NK-92 treated with Interleukin-12 subunit alpha and Interleukin-12 subunit beta, amount 100 ng/mL, for 24 hours (cell line): ENCODE measurements at regions not wholly inside any gene's neighbourhood (a gene's known extent, or its start where the extent isn't known, plus 50 kb on each side); places are given as distances from the start of the nearest gene placed in this dataset.

Experiments
- DNase-seq: peaks from one replicate; lab custom pipeline; 2025; lab: John Stamatoyannopoulos, UW

GRCh38 chr21:16912075-16912474, 600.8 kb upstream of the CXADR start:
- no peak for DNase-seq

GRCh38 chr21:16913010-16913409, 599.8 kb upstream of the CXADR start:
- no peak for DNase-seq

- no peak for DNase-seq
Measured at GRCh38 chr21:16928439-16928838, 584.4 kb upstream of the CXADR start.

GRCh38 chr21:16932314-16932713, 580.5 kb upstream of the CXADR start:
- DNase-seq: no peak

- DNase-seq: no peak
Measured at GRCh38 chr21:16942703-16943102, 570.1 kb upstream of the CXADR start.

GRCh38 chr21:16943231-16943630, 569.6 kb upstream of the CXADR start:
- no peak for DNase-seq

- no peak for DNase-seq
Measured at GRCh38 chr21:16945580-16945979, 567.3 kb upstream of the CXADR start.

GRCh38 chr21:16956824-16957223, 556.0 kb upstream of the CXADR start:
- no peak for DNase-seq

- no peak for DNase-seq
Measured at GRCh38 chr21:16965424-16965823, 547.4 kb upstream of the CXADR start.

- DNase-seq: no peak
Measured at GRCh38 chr21:16968436-16968835, 544.4 kb upstream of the CXADR start.

- DNase-seq: no peak
Measured at GRCh38 chr21:16969636-16970035, 543.2 kb upstream of the CXADR start.

- DNase-seq: no peak
Measured at GRCh38 chr21:16974060-16974459, 538.8 kb upstream of the CXADR start.

- no peak for DNase-seq
Measured at GRCh38 chr21:16976193-16976592, 536.6 kb upstream of the CXADR start.

- DNase-seq: no peak
Measured at GRCh38 chr21:16978309-16978895, 534.4 kb upstream of the CXADR start.

- no peak for DNase-seq
Measured at GRCh38 chr21:16979574-16979973, 533.3 kb upstream of the CXADR start.

- DNase-seq: no peak
Measured at GRCh38 chr21:16983420-16983819, 529.4 kb upstream of the CXADR start.

- DNase-seq: no peak
Measured at GRCh38 chr21:16992448-16992847, 520.4 kb upstream of the CXADR start.

GRCh38 chr21:16993416-16994038, 519.3 kb upstream of the CXADR start:
- no peak for DNase-seq

GRCh38 chr21:17002594-17003257, 510.1 kb upstream of the CXADR start:
- DNase-seq: no peak

GRCh38 chr21:17003258-17003615, 509.6 kb upstream of the CXADR start:
- no peak for DNase-seq

GRCh38 chr21:17003763-17004373, 509.0 kb upstream of the CXADR start:
- DNase-seq: no peak

GRCh38 chr21:17032141-17032655, 480.6 kb upstream of the CXADR start:
- no peak for DNase-seq

- DNase-seq: no peak
Measured at GRCh38 chr21:17044696-17045095, 468.1 kb upstream of the CXADR start.
